Hematopoietic multipotent progenitor cell treated with erythropoietin and hydrocortisone succinate and interleukin-3 and kit ligand, for 8 days (in vitro differentiated cells): ENCODE measurements at regions not wholly inside any gene's neighbourhood (a gene's known extent, or its start where the extent isn't known, plus 50 kb on each side); places are given as distances from the start of the nearest gene placed in this dataset.
"Not testable (repeated sequence)": the region's sequence is repeated elsewhere in the genome, so short reads cannot be mapped to it uniquely, and the experiment has no call there.

Experiments
- DNase-seq: peaks from one replicate; pipeline ENCODE4 v3.0.0-alpha.2; 2015

DNA sequence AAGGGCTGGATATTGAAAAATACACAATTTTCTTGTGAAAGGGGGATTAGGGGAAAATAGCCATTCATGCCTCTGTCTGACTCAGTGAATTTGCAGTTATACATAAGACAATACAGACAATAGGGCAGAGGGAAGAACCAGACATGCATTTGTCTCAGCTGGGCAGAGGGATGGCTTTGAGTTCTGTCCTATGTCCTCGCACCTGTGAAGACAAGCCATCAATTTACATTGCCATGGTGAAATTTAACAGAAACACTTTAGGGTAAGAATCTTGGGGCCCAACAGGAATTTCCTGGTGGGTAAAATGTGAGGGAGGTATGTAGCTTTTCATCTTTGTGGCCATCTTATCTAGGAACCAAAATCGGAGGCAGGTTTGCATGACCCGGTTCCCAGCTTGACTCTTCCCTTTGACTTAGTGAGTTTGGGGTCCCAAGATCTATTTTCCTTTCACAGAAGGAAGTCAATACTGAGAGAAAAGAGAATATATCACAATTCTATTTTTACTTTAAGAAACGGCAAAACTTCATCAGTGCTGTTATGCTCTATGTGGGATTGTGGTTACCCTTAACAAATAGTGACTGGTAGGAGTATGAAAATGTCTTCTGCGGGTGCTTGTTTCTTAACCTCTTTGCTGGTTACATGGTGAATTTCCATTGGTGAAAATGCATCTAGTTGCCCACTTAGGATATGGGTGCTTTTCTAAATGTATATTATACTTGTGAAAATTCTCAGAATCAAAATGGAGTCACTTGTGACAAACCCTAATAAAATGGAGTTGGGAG is 221.8 kb downstream of the SPP2 start:
- DNase-seq, result no peak

GRCh38 chr2:234271338-234271737 is 220.8 kb downstream of the SPP2 start:
- no peak for DNase-seq

GRCh38 chr2:234269769-234270204 is 219.3 kb downstream of the SPP2 start:
- DNase-seq, result no peak

DNA sequence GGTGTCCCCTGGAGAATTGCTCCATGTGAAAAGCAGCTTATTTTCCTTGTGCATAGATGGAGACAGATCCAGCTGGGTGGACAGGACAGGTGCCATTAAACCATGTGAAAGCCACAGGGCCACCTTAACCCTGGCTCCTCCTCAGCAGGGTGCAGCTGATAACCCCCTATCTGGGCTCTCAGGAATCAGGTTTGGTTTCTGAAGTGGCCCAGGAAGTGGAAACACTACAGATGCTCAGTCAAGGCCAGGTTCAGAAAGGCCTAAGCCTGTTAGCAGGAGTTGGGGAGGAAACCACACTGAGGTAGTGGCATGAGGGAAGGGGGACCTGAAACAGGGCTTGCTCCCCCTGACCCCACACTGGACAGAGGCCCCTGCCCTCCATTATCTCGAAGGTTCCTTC is 217.0 kb downstream of the SPP2 start:
- DNase-seq, result no peak

DNA sequence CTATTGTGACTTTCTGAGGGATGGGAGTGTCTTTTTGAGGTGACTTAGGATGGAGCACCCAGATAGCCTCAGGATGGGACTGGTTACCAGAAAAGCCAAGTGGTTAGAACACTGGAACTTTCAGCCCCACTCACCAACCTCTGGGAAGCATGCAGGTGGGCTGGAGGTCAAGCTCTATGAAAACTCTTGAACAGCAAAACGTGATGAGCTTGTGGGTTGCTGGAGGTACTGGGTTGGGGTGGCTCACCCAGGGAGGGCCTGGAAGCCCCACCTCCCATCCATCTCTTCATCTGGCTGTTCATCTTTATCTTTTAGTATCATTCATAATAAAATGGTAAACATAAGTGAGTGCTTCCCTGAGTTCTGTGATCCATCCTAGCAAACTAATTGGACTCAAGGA is 216.4 kb downstream of the SPP2 start:
- no peak for DNase-seq

DNA sequence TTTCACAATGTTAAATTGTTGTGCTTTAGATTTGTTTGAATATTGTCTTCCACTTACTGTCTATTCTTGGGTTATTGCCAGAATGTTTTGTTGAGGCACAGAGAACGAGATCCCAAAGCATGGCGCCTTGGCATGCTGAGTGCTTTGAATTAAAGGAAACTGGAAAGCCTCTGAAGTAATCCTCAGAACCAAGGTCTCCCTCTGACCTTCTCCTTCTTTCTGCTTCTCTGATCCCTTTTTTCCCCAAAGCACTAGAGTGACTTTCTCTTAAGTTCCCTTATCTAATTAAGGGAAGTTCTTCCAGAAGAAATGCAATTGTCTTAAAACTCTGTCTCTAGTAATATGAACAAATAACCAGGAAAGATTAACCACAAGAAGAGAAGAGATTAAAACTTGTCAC is 214.7 kb downstream of the SPP2 start:
- DNase-seq, result no peak

DNA sequence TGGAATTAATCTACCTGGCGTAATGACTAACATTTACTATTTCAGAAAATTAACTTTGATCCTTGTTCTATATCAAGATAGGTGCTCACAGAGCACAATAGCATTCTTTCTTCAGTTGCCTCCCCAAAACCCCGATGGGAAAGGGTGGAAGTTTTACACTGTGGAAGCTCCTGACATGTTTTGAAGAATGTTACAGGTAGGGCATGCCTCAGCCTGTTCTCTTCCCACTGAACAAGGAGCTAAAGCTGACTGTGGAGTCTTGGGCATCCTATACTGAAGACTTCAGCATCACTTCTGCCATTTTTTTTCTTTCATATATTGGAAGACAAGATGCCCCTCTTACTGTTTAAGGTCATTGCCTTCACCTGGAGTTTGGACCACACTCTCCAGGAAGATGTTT is 211.2 kb downstream of the SPP2 start:
- no peak for DNase-seq

DNA sequence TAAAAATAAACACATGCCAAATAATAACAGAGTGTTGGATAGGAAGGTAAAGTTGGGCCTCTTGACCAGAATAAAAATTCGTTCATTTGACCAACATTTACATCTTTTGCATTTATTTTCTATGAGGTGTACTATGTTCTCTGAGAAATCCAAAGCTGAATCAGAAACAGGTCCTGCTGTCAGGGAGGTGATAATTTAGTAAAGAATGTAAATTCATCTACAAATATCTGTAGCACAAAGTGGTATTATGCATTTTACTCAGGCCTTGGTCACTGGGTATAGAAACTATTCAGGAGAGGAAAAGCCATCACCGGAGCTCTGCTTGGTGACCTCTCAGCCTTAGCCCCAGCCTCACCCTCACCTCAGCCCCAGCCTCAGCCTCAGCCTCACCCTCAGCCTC is 208.9 kb downstream of the SPP2 start:
- DNase-seq, result no peak

DNA sequence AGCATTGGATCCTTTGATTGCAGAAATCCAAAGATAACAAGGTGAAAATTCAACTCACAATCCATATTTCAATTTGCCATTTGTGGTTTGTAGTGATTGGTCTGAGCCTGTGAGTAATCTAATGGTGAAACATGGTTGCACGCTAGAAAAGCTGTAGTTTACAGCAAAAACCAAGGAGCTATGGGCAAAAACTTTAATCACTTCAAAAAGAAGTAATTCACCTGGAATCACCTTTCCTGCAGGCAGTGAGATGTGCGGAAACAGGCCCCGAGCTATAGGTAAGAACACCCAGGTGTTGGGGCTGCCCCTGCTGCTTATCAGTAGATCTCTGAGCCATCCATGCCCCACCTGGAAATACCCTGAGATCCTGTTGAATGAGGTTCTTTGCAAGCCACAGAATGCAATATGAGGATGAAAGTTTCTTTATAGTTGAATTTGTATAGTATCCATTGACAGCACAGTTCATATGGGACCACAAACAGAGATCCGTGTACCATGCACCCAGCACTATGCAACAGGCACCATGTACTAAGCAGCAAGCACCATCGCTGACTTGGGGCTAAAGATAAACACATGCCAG is 208.2 kb downstream of the SPP2 start:
- DNase-seq, result no peak

DNA sequence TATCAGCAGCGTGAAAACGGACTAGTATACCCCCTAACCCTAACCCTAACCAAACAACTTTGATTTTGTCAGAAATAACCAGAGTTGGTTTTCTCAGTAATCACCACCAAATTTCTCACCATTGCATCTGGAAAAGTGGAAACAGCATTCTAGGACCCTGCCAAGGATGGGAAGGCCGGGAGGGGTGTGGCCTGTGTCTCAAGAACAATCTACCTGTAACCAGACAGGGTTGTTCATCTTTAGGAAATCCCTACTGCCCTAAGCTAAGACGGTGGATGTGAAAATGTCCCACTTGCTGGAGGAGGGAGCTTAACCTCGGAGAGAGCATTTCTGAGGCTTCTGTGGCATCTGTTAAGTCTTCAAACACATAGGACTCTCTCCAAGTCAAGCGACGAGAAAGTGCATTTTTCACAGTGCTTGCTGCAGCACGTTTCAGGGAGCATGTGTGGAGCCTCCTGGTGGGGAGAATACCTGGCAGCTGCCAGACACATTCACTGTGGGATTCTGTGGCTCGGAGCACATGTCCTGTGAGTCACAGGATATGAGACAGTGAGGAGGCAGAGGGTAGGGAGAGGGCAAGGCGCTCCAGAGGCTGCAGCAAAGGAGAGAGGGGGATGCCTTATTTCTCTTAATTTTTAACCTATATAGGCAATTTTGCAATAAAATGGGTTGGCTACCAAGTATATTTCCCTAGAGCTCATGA is 207.5 kb downstream of the SPP2 start:
- DNase-seq, result no peak

- no peak for DNase-seq
These were observed 206.0 kb downstream of the SPP2 start for GRCh38 chr2:234256516-234256915.

- no peak for DNase-seq
These were observed 204.4 kb downstream of the SPP2 start for GRCh38 chr2:234254783-234255521.

DNA sequence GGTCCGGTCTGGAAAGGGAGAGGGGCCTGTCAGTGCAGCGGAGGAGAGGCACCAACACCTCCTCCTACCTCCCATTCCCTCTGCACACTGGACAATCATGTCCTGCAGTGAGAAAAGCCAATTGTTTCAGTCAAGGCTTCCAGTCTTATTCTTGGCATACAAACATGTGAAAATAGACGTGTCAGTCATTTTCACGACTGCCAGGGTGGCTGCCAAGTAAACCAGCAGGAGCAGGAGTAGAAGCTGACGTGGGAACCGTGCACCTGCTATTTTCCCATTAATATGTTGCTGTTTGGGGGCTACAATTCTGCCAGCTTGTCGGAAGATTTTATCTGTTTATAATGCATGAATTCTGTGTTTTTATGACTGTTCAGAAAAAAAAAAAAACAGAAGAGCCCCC is 202.3 kb downstream of the SPP2 start:
- DNase-seq, result no peak

DNA sequence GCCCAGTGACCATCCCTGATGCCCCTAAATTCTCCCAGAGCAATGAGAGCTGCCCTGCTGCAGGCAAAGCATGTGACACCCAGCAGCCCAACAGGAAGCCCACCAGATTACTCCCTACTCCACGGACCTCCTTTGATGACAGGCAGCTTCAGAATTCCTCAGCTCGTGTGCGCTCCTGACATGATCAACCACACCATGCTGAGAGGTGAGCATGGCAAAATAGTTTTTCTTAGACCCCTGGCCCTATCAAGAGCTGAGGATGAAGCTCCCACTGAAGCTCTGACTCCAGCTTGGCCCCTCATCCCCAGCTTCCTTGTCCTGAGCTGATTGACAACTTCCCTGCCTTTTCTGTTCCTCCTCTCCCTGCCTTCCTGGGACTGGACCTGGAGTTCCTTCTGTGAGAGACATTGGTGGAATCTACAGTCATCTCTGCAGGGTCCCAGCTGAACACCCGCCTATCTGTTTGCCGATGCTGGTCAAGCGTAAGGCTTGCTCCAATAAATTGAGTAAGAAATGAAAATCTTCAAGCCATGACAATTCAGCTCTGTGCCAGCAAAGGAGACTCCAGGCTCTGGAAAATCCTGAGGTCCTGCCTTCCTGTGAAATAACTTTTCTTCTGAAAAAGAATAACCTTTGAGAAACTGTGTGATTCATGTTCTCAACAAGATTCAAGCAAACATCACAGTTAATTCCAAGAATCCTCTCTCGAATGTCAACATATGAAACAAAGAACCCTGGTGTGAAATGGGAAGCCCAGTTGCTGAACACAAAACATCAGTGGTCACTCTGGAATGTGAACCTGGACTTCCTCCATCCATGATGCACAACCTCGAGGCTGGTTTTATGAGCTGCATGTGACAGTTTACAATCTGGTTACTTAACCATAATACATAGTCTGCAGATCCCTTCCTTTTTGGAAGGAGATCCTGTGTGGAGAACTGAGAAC is 201.1 kb downstream of the SPP2 start:
- no peak for DNase-seq

- no peak for DNase-seq
These were observed 200.4 kb downstream of the SPP2 start for GRCh38 chr2:234250926-234251325.

GRCh38 chr2:234249873-234250272 is 199.4 kb downstream of the SPP2 start:
- no peak for DNase-seq

DNA sequence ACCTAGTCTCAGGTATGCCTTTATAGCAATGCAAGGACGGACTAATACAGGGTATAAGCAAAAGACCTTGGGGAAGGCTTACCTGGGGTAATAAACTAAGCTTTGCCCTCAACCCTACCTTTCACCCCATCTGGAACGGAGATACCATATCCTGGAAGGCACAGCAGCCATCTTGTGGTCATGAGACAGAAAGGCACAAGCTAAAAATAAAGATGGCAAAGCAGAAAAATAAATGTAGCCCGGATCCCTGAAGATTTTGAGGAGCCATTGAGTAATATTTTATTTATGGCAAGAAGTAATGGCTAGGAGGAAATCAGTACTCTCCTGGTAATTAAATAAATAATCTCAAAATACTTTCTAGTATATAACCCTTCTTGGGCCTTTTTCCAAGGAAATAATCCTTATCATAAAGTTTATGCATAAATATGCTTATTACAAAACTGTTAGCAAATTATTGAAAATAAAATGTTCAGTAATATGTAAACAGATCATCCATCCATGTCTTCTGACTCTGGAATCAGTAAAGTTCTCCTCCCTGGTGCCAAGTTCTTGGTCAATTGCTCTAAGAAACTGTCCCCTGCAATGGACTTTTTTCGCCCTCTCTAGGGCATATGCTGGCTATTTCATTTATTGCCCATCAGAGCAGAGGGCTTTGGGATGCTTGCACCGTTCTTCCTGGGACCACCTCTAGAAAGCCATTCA is 198.7 kb downstream of the SPP2 start:
- no peak for DNase-seq

DNA sequence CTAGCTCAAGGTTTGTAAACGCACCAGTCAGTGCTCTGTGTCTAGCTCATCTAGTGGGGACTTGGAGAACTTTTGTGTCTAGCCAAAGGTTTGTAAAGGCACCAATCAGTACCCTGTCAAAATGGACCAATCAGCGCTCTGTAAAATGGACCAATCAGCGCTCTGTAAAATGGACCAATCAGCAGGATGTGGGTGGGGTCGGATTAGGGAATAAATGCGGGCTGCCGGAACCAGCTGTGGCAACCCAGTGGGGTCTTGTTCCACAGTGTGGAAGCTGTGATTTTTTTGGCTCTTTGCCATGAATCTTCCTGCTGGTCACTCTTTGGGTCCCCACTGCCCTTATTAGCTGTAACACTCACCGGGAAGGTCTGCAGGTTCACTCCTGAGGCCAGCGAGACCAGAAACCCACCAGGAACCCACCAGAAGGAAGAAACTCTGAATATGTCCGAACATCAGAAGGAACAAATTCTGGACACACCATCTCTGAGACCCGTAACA is 197.8 kb downstream of the SPP2 start:
- DNase-seq, result not testable (repeated sequence)

DNA sequence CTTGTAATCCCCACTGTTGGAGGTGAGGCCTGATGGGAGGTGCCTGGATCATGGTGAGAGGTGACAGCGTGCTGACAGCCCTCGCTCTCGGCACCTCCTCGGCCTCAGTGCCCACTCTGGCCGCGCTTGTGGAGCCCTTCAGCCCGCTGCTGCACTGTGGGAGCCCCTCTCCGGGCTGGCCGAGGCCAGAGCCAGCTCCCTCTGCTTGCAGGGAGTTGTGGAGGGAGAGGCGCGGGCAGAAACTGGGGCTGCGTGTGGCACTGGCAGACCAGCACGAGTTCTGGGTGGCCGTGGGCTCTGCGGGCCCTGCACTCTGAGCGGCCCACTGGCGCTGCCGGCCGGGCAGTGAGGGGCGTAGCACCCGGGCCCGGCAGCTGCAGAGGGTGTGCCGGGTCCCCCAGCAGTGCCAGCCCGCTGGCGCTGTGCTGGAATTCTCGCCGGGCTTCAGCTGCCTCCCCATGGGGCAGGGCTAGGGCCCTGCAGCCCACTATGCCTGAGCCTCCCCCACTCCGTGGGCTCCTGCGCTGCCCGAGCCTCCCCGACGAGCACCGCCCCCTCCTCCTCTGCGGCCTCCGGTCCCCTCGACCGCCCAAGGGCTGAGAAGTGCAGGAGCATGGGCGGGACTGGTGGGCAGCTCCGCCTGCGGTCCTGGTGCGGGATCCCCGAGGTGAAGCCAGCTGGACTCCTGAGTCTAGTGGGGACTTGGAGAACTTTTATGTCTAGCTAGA is 197.1 kb downstream of the SPP2 start:
- DNase-seq, result no peak

- DNase-seq, result no peak
These were observed 195.4 kb downstream of the SPP2 start for GRCh38 chr2:234245945-234246344.
